WTC11 (cell line): ENCODE measurements at regions not wholly inside any gene's neighbourhood (a gene's known extent, or its start where the extent isn't known, plus 50 kb on each side); places are given as distances from the start of the nearest gene placed in this dataset.

ENCODE experiments used
- ATAC-seq: fragments of 200-7000 bp; cut with Tn5 transposase; 2 replicates; pipeline ENCODE4 v1.10.0; 2021; ENCODE audit warnings: mild to moderate bottlenecking, moderate library complexity
- CTCF ChIA-PET: fragments of 300-600 bp; sonication (Branson Sonifier 250); formaldehyde crosslinking; loops from one replicate; lab custom pipeline; 2021; ENCODE audit warnings: antibody characterized with exemption; lab: Charles Lee
- POLR2A ChIA-PET: fragments of 350-600 bp; sonication (Branson Sonifier 250); formaldehyde crosslinking; loops from one replicate; lab custom pipeline; 2021; ENCODE audit warnings: antibody characterized with exemption; lab: Charles Lee
- DNase-seq: peaks from one replicate; pipeline ENCODE4 v3.0.0; 2021; ENCODE audit warnings: low spot score
- H3K27ac Mint-ChIP-seq: 2 replicates; pipeline ENCODE4 v1.8.0; 2021; ENCODE audit warnings: mixed read lengths
- H3K27me3 Mint-ChIP-seq: 2 replicates; pipeline ENCODE4 v1.8.0; 2021; ENCODE audit warnings: low read depth, mild to moderate bottlenecking, moderate library complexity, mixed read lengths
- H3K36me3 Mint-ChIP-seq: 2 replicates; pipeline ENCODE4 v1.8.0; 2021; ENCODE audit warnings: mixed read lengths
- H3K4me1 Mint-ChIP-seq: 2 replicates; pipeline ENCODE4 v1.8.0; 2022; ENCODE audit warnings: mixed read lengths
- H3K4me3 Mint-ChIP-seq: 2 replicates; pipeline ENCODE4 v1.8.0; 2021; ENCODE audit warnings: mild to moderate bottlenecking, moderate library complexity, mixed read lengths
- H3K9me3 Mint-ChIP-seq: 2 replicates; pipeline ENCODE4 v1.8.0; 2021; ENCODE audit warnings: mixed read lengths
- CREB1 ChIP-seq: sonication (generic); formaldehyde crosslinking; IDR thresholded peaks from 2 replicates; pipeline ENCODE4 v1.8.0; 2023; ENCODE audit warnings: mild to moderate bottlenecking, missing genetic modification reagents
- ETV6 ChIP-seq: sonication (generic); formaldehyde crosslinking; IDR thresholded peaks from 2 replicates; pipeline ENCODE4 v1.8.1; 2022; ENCODE audit warnings: mild to moderate bottlenecking, missing genetic modification reagents
- GABPB1 ChIP-seq: sonication (generic); formaldehyde crosslinking; IDR thresholded peaks from 2 replicates; pipeline ENCODE4 v1.8.1; 2023; ENCODE audit warnings: mild to moderate bottlenecking, missing genetic modification reagents
- GTF2I ChIP-seq: fragments of 250-450 bp; sonication (Bioruptor Pico); conservative IDR thresholded peaks from 2 replicates; pipeline ENCODE4 v1.4.0; 2021; ENCODE audit warnings: mild to moderate bottlenecking
- IRF2 ChIP-seq: sonication (generic); formaldehyde crosslinking; IDR thresholded peaks from 2 replicates; pipeline ENCODE4 v1.8.0; 2022; ENCODE audit warnings: low read depth, missing genetic modification reagents, borderline replicate concordance
- NFE2L1 ChIP-seq: sonication (generic); formaldehyde crosslinking; IDR thresholded peaks from 2 replicates; pipeline ENCODE4 v1.8.1; 2023; ENCODE audit warnings: missing genetic modification reagents
- NR1H2 ChIP-seq: sonication (generic); formaldehyde crosslinking; IDR thresholded peaks from 2 replicates; pipeline ENCODE4 v1.9.0; 2021; ENCODE audit warnings: mild to moderate bottlenecking, moderate library complexity, missing genetic modification reagents
- NR3C1 ChIP-seq: sonication (generic); formaldehyde crosslinking; conservative IDR thresholded peaks from 2 replicates; pipeline ENCODE4 v1.8.1; 2023; ENCODE audit warnings: low read depth, mild to moderate bottlenecking, missing genetic modification reagents
- RORB ChIP-seq: fragments of 250-450 bp; sonication (Bioruptor Pico); IDR thresholded peaks from 2 replicates; pipeline ENCODE4 v1.9.0; 2021; ENCODE audit warnings: mild to moderate bottlenecking
- TCF7 ChIP-seq: sonication (generic); formaldehyde crosslinking; IDR thresholded peaks from 2 replicates; pipeline ENCODE4 v1.8.0; 2022; ENCODE audit warnings: mild to moderate bottlenecking, low read depth, missing genetic modification reagents, moderate library complexity
- ZNF423 ChIP-seq: fragments of 250-450 bp; sonication (Bioruptor Pico); IDR thresholded peaks from 2 replicates; pipeline ENCODE4 v2.1.2; 2022; ENCODE audit warnings: mild to moderate bottlenecking, moderate library complexity
- ZNF671 ChIP-seq: fragments of 250-450 bp; sonication (Bioruptor Pico); IDR thresholded peaks from 2 replicates; pipeline ENCODE4 v1.8.0; 2021; ENCODE audit warnings: mild to moderate bottlenecking
- TF ChIP-seq, protein P1 (sequence below): sonication (generic); formaldehyde crosslinking; IDR thresholded peaks from 2 replicates; pipeline ENCODE4 v1.8.1; 2023; ENCODE audit warnings: mild to moderate bottlenecking, missing genetic modification reagents
- TF ChIP-seq, protein P2 (sequence below): sonication (generic); formaldehyde crosslinking; IDR thresholded peaks from 2 replicates; pipeline ENCODE4 v1.8.0; 2022; ENCODE audit warnings: mild to moderate bottlenecking, missing genetic modification reagents
- TF ChIP-seq, protein P3 (sequence below): sonication (generic); formaldehyde crosslinking; IDR thresholded peaks from 2 replicates; pipeline ENCODE4 v1.8.0; 2022; ENCODE audit warnings: mild to moderate bottlenecking, missing genetic modification reagents
- TF ChIP-seq, protein P4 (sequence below): sonication (generic); formaldehyde crosslinking; IDR thresholded peaks from 2 replicates; pipeline ENCODE4 v1.8.1; 2022; ENCODE audit warnings: low read depth, mild to moderate bottlenecking, moderate library complexity, missing genetic modification reagents, borderline replicate concordance
- TF ChIP-seq, protein P5 (sequence below): sonication (generic); formaldehyde crosslinking; conservative IDR thresholded peaks from 2 replicates; pipeline ENCODE4 v1.8.1; 2023; ENCODE audit warnings: mild to moderate bottlenecking, low read depth, missing genetic modification reagents, moderate library complexity
- TF ChIP-seq, protein P6 (sequence below): fragments of 250-450 bp; sonication (Bioruptor Pico); IDR thresholded peaks from 2 replicates; pipeline ENCODE4 v1.8.0; 2021; ENCODE audit warnings: mild to moderate bottlenecking
- TF ChIP-seq, protein P7 (sequence below): sonication (generic); formaldehyde crosslinking; IDR thresholded peaks from 2 replicates; pipeline ENCODE4 v1.8.1; 2022; ENCODE audit warnings: mild to moderate bottlenecking, missing genetic modification reagents, moderate library complexity, borderline replicate concordance
- TF ChIP-seq, protein P8 (sequence below): sonication (generic); formaldehyde crosslinking; IDR thresholded peaks from 2 replicates; pipeline ENCODE4 v1.8.0; 2022; ENCODE audit warnings: mild to moderate bottlenecking, missing genetic modification reagents

DNA sequence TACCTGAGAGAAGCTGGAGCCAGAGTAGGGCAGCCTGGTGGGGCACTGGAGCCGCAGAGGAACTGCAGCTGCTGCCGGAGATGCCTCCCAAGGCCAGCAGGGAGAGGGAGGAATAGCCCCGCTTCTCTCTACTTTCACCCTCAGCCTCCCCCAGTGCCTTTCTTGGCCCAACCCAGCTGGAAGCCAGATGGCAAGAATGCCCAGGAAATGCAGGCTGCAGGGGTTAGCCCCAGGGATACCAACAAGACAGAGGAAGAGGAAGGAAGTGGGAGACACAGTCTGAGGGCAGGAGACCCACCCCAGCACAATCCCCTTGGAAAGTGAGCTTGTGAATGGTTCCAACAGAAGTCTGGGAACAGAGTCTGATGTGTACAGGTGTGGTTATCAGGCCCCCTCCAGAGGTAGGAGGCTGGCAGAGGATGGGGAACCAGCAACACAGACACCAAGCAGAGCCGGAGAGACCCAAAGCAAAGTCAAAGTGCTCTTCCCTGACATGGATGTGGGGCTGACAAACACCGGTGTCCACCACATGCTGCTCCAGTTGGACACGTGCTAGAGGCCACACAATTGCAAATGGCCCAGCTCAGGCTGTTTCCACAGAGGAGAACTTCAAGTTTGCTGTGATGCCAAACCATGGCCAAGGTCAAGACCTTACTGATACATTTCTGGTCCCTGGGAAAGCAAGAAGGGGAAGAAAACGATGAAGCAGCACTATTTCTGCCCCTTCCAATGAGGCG, 418.8 kb upstream of the PROK2 start:
- Mint-ChIP-seq H3K27me3 (no peaks in the 10 kb centered on the region), H3K36me3 (peaks cover 16% of the 10 kb centered on the region), H3K4me3 (no peak overlapping the region), H3K27ac (no peak overlapping the region), H3K9me3 (peaks cover 31% of the 10 kb centered on the region), H3K4me1 (peaks cover 14% of the 10 kb centered on the region)
- ATAC-seq (peak; percentile 43), DNase-seq (no peak)
- CTCF ChIA-PET: no interaction called here
- TF ChIP-seq ZNF423 (CRISPR knock-in tag): peak; percentile 91
- TF ChIP-seq GTF2I (CRISPR knock-in tag): no peak
- no peak for TF ChIP-seq ZNF671 (CRISPR knock-in tag)
- TF ChIP-seq RORB (CRISPR knock-in tag): no peak
- POLR2A ChIA-PET: no interaction called here

DNA sequence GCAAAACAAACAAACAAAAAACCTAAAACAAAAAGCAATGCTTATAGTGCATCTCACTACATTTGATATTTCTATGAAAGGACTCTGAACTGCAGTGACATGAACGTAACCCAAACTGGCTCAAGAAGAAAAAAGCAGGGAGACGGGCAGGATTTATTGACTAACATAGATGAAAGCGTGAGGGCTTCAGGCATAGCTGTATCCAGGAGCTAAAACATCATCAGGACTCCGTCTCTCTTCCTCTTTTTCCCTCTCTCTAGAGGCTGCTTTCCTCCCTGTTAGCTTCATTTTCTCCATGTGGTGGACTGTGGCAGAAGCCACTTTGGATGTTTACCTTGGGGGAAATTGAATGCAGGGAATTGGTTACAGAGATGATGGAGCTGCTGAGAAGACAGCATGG, 418.2 kb upstream of the PROK2 start:
- DNase-seq (no peak), ATAC-seq (no peak)
- H3K27ac Mint-ChIP-seq: no peak overlapping the region
- no peak overlapping the region for H3K4me3 Mint-ChIP-seq
- H3K4me1 Mint-ChIP-seq: peaks cover 14% of the 10 kb centered on the region
- peaks cover 31% of the 10 kb centered on the region for H3K9me3 Mint-ChIP-seq
- peaks cover 16% of the 10 kb centered on the region for H3K36me3 Mint-ChIP-seq
- no peaks in the 10 kb centered on the region for H3K27me3 Mint-ChIP-seq
- ChIA-PET POLR2A (no interaction called here), CTCF (no interaction called here)
- TF ChIP-seq, protein P1, sequence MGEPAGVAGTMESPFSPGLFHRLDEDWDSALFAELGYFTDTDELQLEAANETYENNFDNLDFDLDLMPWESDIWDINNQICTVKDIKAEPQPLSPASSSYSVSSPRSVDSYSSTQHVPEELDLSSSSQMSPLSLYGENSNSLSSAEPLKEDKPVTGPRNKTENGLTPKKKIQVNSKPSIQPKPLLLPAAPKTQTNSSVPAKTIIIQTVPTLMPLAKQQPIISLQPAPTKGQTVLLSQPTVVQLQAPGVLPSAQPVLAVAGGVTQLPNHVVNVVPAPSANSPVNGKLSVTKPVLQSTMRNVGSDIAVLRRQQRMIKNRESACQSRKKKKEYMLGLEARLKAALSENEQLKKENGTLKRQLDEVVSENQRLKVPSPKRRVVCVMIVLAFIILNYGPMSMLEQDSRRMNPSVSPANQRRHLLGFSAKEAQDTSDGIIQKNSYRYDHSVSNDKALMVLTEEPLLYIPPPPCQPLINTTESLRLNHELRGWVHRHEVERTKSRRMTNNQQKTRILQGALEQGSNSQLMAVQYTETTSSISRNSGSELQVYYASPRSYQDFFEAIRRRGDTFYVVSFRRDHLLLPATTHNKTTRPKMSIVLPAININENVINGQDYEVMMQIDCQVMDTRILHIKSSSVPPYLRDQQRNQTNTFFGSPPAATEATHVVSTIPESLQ: no peak
- TF ChIP-seq, protein P2, sequence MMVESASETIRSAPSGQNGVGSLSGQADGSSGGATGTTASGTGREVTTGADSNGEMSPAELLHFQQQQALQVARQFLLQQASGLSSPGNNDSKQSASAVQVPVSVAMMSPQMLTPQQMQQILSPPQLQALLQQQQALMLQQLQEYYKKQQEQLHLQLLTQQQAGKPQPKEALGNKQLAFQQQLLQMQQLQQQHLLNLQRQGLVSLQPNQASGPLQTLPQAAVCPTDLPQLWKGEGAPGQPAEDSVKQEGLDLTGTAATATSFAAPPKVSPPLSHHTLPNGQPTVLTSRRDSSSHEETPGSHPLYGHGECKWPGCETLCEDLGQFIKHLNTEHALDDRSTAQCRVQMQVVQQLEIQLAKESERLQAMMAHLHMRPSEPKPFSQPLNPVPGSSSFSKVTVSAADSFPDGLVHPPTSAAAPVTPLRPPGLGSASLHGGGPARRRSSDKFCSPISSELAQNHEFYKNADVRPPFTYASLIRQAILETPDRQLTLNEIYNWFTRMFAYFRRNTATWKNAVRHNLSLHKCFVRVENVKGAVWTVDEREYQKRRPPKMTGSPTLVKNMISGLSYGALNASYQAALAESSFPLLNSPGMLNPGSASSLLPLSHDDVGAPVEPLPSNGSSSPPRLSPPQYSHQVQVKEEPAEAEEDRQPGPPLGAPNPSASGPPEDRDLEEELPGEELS: no peak
- no peak for TF ChIP-seq NR1H2 (CRISPR knock-in tag)
- TF ChIP-seq, protein P3, sequence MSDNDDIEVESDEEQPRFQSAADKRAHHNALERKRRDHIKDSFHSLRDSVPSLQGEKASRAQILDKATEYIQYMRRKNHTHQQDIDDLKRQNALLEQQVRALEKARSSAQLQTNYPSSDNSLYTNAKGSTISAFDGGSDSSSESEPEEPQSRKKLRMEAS (CRISPR knock-in tag): no peak
- no peak for TF ChIP-seq ETV6 (CRISPR knock-in tag)
- TF ChIP-seq, protein P4, sequence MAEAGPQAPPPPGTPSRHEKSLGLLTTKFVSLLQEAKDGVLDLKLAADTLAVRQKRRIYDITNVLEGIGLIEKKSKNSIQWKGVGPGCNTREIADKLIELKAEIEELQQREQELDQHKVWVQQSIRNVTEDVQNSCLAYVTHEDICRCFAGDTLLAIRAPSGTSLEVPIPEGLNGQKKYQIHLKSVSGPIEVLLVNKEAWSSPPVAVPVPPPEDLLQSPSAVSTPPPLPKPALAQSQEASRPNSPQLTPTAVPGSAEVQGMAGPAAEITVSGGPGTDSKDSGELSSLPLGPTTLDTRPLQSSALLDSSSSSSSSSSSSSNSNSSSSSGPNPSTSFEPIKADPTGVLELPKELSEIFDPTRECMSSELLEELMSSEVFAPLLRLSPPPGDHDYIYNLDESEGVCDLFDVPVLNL (CRISPR knock-in tag): no peak
- no peak for TF ChIP-seq NFE2L1 (CRISPR knock-in tag)

DNA sequence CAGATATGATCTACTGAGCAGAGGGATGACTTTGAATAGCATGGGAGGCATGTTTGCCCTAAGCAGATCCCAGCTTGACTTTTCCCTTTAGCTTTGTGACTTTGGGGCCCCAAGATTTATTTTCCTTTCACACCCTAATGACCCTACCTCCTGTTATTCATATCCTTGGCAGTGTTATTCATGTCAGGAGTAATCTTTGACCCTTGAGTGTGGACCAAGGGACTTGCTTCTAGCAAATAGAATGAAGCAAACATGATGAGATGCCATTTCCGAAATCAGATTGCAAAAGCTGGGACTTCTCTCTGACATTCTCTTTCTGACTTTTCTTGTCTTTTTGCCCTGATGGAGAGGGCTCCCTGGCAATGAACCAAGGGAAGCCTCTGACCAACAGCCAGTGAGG, 415.4 kb upstream of the PROK2 start:
- CTCF ChIA-PET: no interaction called here
- Mint-ChIP-seq H3K4me1 (peaks cover 21% of the 10 kb centered on the region), H3K27me3 (no peaks in the 10 kb centered on the region), H3K36me3 (peaks cover 16% of the 10 kb centered on the region), H3K4me3 (no peak overlapping the region), H3K27ac (no peak overlapping the region), H3K9me3 (peaks cover 31% of the 10 kb centered on the region)
- no peak for DNase-seq
- ATAC-seq: no peak
- POLR2A ChIA-PET: no interaction called here
- TF ChIP-seq, protein P5, sequence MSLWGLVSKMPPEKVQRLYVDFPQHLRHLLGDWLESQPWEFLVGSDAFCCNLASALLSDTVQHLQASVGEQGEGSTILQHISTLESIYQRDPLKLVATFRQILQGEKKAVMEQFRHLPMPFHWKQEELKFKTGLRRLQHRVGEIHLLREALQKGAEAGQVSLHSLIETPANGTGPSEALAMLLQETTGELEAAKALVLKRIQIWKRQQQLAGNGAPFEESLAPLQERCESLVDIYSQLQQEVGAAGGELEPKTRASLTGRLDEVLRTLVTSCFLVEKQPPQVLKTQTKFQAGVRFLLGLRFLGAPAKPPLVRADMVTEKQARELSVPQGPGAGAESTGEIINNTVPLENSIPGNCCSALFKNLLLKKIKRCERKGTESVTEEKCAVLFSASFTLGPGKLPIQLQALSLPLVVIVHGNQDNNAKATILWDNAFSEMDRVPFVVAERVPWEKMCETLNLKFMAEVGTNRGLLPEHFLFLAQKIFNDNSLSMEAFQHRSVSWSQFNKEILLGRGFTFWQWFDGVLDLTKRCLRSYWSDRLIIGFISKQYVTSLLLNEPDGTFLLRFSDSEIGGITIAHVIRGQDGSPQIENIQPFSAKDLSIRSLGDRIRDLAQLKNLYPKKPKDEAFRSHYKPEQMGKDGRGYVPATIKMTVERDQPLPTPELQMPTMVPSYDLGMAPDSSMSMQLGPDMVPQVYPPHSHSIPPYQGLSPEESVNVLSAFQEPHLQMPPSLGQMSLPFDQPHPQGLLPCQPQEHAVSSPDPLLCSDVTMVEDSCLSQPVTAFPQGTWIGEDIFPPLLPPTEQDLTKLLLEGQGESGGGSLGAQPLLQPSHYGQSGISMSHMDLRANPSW: no peak
- TF ChIP-seq CREB1 (CRISPR knock-in tag) (no peak), TCF7 (CRISPR knock-in tag) (no peak), NR3C1 (CRISPR knock-in tag) (no peak), GABPB1 (CRISPR knock-in tag) (no peak), IRF2 (CRISPR knock-in tag) (no peak)
- TF ChIP-seq, protein P3 (CRISPR knock-in tag): no peak
- TF ChIP-seq, protein P6, sequence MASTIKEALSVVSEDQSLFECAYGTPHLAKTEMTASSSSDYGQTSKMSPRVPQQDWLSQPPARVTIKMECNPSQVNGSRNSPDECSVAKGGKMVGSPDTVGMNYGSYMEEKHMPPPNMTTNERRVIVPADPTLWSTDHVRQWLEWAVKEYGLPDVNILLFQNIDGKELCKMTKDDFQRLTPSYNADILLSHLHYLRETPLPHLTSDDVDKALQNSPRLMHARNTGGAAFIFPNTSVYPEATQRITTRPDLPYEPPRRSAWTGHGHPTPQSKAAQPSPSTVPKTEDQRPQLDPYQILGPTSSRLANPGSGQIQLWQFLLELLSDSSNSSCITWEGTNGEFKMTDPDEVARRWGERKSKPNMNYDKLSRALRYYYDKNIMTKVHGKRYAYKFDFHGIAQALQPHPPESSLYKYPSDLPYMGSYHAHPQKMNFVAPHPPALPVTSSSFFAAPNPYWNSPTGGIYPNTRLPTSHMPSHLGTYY: no peak
- TF ChIP-seq, protein P7, sequence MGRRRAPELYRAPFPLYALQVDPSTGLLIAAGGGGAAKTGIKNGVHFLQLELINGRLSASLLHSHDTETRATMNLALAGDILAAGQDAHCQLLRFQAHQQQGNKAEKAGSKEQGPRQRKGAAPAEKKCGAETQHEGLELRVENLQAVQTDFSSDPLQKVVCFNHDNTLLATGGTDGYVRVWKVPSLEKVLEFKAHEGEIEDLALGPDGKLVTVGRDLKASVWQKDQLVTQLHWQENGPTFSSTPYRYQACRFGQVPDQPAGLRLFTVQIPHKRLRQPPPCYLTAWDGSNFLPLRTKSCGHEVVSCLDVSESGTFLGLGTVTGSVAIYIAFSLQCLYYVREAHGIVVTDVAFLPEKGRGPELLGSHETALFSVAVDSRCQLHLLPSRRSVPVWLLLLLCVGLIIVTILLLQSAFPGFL (CRISPR knock-in tag): no peak
- TF ChIP-seq, protein P8, sequence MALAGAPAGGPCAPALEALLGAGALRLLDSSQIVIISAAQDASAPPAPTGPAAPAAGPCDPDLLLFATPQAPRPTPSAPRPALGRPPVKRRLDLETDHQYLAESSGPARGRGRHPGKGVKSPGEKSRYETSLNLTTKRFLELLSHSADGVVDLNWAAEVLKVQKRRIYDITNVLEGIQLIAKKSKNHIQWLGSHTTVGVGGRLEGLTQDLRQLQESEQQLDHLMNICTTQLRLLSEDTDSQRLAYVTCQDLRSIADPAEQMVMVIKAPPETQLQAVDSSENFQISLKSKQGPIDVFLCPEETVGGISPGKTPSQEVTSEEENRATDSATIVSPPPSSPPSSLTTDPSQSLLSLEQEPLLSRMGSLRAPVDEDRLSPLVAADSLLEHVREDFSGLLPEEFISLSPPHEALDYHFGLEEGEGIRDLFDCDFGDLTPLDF (CRISPR knock-in tag): no peak
